ENCODE measurements at regions not wholly inside any gene's neighbourhood (a gene's known extent, or its start where the extent isn't known, plus 50 kb on each side); places are given as distances from the start of the nearest gene placed in this dataset.

GRCh38 chr3:170809007-170809974 lies 60.7 kb downstream of the RPL22L1 start (continued):
- TF ChIP-seq ZNF277 (CRISPR knock-in tag; IDR thresholded peaks at IDR 0.05; ENCODE audit: borderline replicate concordance), result no peak
- no peak for TF ChIP-seq FUS (optimal IDR thresholded peaks at IDR 0.05; ENCODE audit: low read depth, low read length)
- TF ChIP-seq ATF1 (CRISPR knock-in tag; IDR thresholded peaks at IDR 0.05), result no peak
- TF ChIP-seq ATF1 (tag; IDR thresholded peaks at IDR 0.05), result peak; percentile 56
- TF ChIP-seq PKNOX1 (IDR thresholded peaks at IDR 0.05), result peak; percentile 64
- TF ChIP-seq KDM5B (IDR thresholded peaks at IDR 0.05; ENCODE audit: insufficient replicate concordance, low read depth, low read length), result no peak
- TF ChIP-seq JUN (IDR thresholded peaks at IDR 0.05; ENCODE audit: borderline replicate concordance, low read depth, low read length), result 0 out of 2 replicates have a peak, but pooled peaks have one; percentile 4
- TF ChIP-seq JUN (CRISPR knock-in tag; IDR thresholded peaks at IDR 0.05; ENCODE audit: borderline replicate concordance), result no peak
- no peak for TF ChIP-seq HDAC8 (tag; IDR thresholded peaks at IDR 0.05)
- TF ChIP-seq ZNF408 (CRISPR knock-in tag; IDR thresholded peaks at IDR 0.05; ENCODE audit: low read depth), result 0 out of 2 replicates have a peak, but pooled peaks have one; percentile 49
- no peak for TF ChIP-seq SIX5 (IDR thresholded peaks at IDR 0.05; ENCODE audit: borderline replicate concordance in 1 of 2, insufficient read depth in 1 of 2, low read depth in 1 of 2, low read length in 2 of 2)
- no peak for TF ChIP-seq SMARCC2 (IDR thresholded peaks at IDR 0.05; ENCODE audit: low read depth)
- TF ChIP-seq KDM4B (IDR thresholded peaks at IDR 0.05; ENCODE audit: borderline replicate concordance in 2 of 2, low read depth in 1 of 2), result no peak
- peak; percentile 82 for TF ChIP-seq ATF3 (IDR thresholded peaks at IDR 0.05)
- TF ChIP-seq ATF3 (CRISPR knock-in tag; conservative IDR thresholded peaks at IDR 0.05), result no peak
- TF ChIP-seq RCOR1 (IDR thresholded peaks at IDR 0.05; ENCODE audit: borderline replicate concordance in 1 of 2, low read depth in 2 of 2, low read length in 2 of 2), result peak in 1 of 2 experiments; percentile 59; a peak in 1 of 4 replicates
- no peak for TF ChIP-seq ZNF175 (CRISPR knock-in tag; IDR thresholded peaks at IDR 0.05; ENCODE audit: low read depth)
- TF ChIP-seq PHF20 (IDR thresholded peaks at IDR 0.05; ENCODE audit: partially characterized antibody), result no peak
- no peak for TF ChIP-seq ATF6 (CRISPR knock-in tag; IDR thresholded peaks at IDR 0.05)
- peak; percentile 94 for TF ChIP-seq DEAF1 (CRISPR knock-in tag; IDR thresholded peaks at IDR 0.05)

Measured in K562 (cell line).